NCI-H524 (cell line): ENCODE measurements at regions not wholly inside any gene's neighbourhood (a gene's known extent, or its start where the extent isn't known, plus 50 kb on each side); places are given as distances from the start of the nearest gene placed in this dataset.
A peak's percentile ranks its signal among the peaks of the same experiment; 100 is the strongest.

Experiments used
- DNase-seq, 2 experiments: peaks; one replicate each; lab custom pipeline; 2025; lab: John Stamatoyannopoulos, UW

- DNase-seq = no peak
These were observed 304.9 kb downstream of the TLE3 start for GRCh38 chr15:69792823-69793222.

GRCh38 chr15:69793431-69793780, 304.3 kb downstream of the TLE3 start:
- no peak for DNase-seq

GRCh38 chr15:69793781-69794451, 303.8 kb downstream of the TLE3 start:
- no peak for DNase-seq

- DNase-seq = no peak
These were observed 302.9 kb downstream of the TLE3 start for GRCh38 chr15:69794645-69795469.

GRCh38 chr15:69795601-69796000, 302.1 kb downstream of the TLE3 start:
- no peak for DNase-seq

- no peak for DNase-seq
These were observed 300.6 kb downstream of the TLE3 start for GRCh38 chr15:69797051-69797595.

- DNase-seq = no peak
These were observed 300.1 kb downstream of the TLE3 start for GRCh38 chr15:69797615-69798014.

- no peak for DNase-seq
These were observed 299.1 kb downstream of the TLE3 start for GRCh38 chr15:69798481-69799250.

GRCh38 chr15:69801144-69801543, 296.6 kb downstream of the TLE3 start:
- no peak for DNase-seq

GRCh38 chr15:69802432-69802831, 295.3 kb downstream of the TLE3 start:
- DNase-seq = peak; percentile 97

GRCh38 chr15:69804786-69805185, 292.9 kb downstream of the TLE3 start:
- no peak for DNase-seq

GRCh38 chr15:69805248-69805953, 292.3 kb downstream of the TLE3 start:
- DNase-seq = peak in 1 of 2 experiments; percentile 21

GRCh38 chr15:69806287-69806915, 291.3 kb downstream of the TLE3 start:
- peak; percentile 7 to 31 for DNase-seq

GRCh38 chr15:69807721-69808120, 290.0 kb downstream of the TLE3 start:
- no peak for DNase-seq

- no peak for DNase-seq
These were observed 289.0 kb downstream of the TLE3 start for GRCh38 chr15:69808756-69809155.

GRCh38 chr15:69809421-69809820, 288.3 kb downstream of the TLE3 start:
- no peak for DNase-seq

GRCh38 chr15:69810431-69811354, 287.0 kb downstream of the TLE3 start:
- peak; percentile 98 to 99 for DNase-seq

- no peak for DNase-seq
These were observed 284.9 kb downstream of the TLE3 start for GRCh38 chr15:69812861-69813261.

- DNase-seq = peak in 1 of 2 experiments; percentile 53
These were observed 283.8 kb downstream of the TLE3 start for GRCh38 chr15:69813881-69814280.

- no peak for DNase-seq
These were observed 282.8 kb downstream of the TLE3 start for GRCh38 chr15:69814932-69815331.
